ENCODE measurements at regions not wholly inside any gene's neighbourhood (a gene's known extent, or its start where the extent isn't known, plus 50 kb on each side); places are given as distances from the start of the nearest gene placed in this dataset.
"Not testable (repeated sequence)": the region's sequence is repeated elsewhere in the genome, so short reads cannot be mapped to it uniquely, and the experiment has no call there.

DNA sequence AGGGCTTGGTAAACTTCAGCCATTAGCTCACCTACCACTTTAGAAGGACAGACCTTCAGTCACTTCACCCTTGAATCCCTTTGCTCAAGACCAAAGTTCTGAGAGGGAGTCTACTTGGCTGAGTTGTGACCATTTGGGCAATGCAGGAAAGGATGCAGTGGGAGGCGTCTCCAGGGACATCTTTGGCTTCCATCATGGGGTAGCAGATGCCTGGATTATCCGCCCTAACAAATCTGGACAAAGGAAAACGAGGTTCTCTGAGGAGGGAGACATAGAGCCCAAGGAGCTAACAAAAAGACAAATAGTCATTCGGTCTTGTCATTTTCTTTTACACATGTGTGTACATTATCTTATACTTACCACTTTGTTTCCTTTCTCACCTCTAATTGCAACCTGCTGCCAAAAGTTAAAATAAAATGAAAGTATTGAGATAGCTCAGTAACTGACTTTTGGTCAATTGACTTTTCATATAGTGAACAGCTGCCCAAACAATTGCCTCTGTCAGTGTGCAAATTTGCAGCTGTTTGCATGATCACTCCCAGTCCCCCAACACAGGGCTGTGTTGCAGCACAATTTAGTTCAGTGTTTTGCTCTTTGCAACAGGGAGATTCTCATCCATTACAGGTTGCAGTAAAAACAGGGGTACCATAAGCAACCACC is 108.9 kb upstream of the EEF2KMT start:
- ChIA-PET CTCF (ENCODE audit: unreplicated experiment) (no interaction called here), POLR2A (no interaction called here)
- no peaks in the 10 kb centered on the region for H3K9me2 ChIP-seq (ENCODE audit: insufficient read depth, low read length)
- H3K4me1 ChIP-seq (ENCODE audit: insufficient read depth, low read length, poor library complexity, severe bottlenecking), result no peaks in the 10 kb centered on the region
- no peak for DNase-seq (ENCODE audit: low spot score)
- H3K4me3 ChIP-seq (ENCODE audit: low read depth, low read length, poor library complexity, severe bottlenecking), result no peak overlapping the region
- intact Hi-C loops (cut with micrococcal nuclease; ENCODE audit: unreplicated experiment), result no loop called here
- H3K4me2 ChIP-seq (ENCODE audit: low read length), result no peak overlapping the region
- no peaks in the 10 kb centered on the region for H3K36me3 ChIP-seq (ENCODE audit: insufficient read depth, low read length)
- no peak for TF ChIP-seq EZH2phosphoT487 (IDR thresholded peaks at IDR 0.05; ENCODE audit: borderline replicate concordance, low read depth, low read length)
- TF ChIP-seq, protein P1, sequence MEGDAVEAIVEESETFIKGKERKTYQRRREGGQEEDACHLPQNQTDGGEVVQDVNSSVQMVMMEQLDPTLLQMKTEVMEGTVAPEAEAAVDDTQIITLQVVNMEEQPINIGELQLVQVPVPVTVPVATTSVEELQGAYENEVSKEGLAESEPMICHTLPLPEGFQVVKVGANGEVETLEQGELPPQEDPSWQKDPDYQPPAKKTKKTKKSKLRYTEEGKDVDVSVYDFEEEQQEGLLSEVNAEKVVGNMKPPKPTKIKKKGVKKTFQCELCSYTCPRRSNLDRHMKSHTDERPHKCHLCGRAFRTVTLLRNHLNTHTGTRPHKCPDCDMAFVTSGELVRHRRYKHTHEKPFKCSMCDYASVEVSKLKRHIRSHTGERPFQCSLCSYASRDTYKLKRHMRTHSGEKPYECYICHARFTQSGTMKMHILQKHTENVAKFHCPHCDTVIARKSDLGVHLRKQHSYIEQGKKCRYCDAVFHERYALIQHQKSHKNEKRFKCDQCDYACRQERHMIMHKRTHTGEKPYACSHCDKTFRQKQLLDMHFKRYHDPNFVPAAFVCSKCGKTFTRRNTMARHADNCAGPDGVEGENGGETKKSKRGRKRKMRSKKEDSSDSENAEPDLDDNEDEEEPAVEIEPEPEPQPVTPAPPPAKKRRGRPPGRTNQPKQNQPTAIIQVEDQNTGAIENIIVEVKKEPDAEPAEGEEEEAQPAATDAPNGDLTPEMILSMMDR (conservative IDR thresholded peaks at IDR 0.05; ENCODE audit: low read length), result no peak
- no peak overlapping the region for H2AFZ ChIP-seq (ENCODE audit: low read length)
- no peak overlapping the region for H3K27ac ChIP-seq (ENCODE audit: low read depth, low read length, poor library complexity, severe bottlenecking)
- no peaks in the 10 kb centered on the region for H3K9me3 ChIP-seq (ENCODE audit: low read length)
- no peaks in the 10 kb centered on the region for H4K20me1 ChIP-seq (ENCODE audit: insufficient read depth, low read length)
- H3K79me2 ChIP-seq (ENCODE audit: insufficient read depth, low read depth, low read length), result no peaks in the 10 kb centered on the region
- no TSS peak for BruUV-seq (replicated peaks)

DNA sequence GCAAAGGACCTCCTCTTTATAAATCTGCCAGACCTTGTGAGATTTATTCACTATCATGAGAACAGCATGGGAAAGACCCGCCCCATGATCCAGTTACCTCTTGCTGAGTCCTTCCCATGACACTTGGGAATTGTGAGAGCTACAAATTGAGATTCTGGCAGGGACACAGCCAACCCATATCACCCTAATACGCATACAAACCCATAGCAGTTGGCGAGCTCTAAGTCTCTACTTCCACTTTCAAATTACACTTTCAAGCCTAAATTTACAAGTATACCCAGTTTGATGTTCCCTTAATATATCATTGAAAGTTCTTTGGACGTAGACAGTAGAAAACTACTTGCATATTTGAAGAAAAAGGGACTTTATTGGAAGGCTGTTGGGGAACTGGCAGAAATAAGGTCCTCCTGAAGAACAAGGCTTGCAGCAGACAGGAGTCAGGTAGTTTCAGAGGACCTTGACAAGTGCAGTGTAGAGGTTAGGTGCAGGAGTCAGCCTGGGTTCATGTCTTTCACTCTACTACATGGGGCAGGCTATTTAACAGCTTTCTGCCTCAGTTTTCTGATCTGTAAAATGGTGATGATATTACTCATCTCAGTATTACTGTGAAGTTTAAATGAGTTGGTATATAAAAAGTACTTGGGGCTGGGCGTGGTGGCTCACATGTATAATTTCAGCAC is 107.9 kb upstream of the EEF2KMT start:
- Histone ChIP-seq H3K4me1 (ENCODE audit: insufficient read depth, low read length, poor library complexity, severe bottlenecking) (no peaks in the 10 kb centered on the region), H2AFZ (ENCODE audit: low read length) (no peak overlapping the region), H3K4me3 (ENCODE audit: low read depth, low read length, poor library complexity, severe bottlenecking) (no peak overlapping the region), H3K36me3 (ENCODE audit: insufficient read depth, low read length) (no peaks in the 10 kb centered on the region), H3K9me2 (ENCODE audit: insufficient read depth, low read length) (no peaks in the 10 kb centered on the region), H4K20me1 (ENCODE audit: insufficient read depth, low read length) (no peaks in the 10 kb centered on the region), H3K9me3 (ENCODE audit: low read length) (no peaks in the 10 kb centered on the region), H3K4me2 (ENCODE audit: low read length) (no peak overlapping the region), H3K27ac (ENCODE audit: low read depth, low read length, poor library complexity, severe bottlenecking) (no peak overlapping the region), H3K79me2 (ENCODE audit: insufficient read depth, low read depth, low read length) (no peaks in the 10 kb centered on the region)
- no peak for TF ChIP-seq EZH2phosphoT487 (IDR thresholded peaks at IDR 0.05; ENCODE audit: borderline replicate concordance, low read depth, low read length)
- TF ChIP-seq, protein P1 (conservative IDR thresholded peaks at IDR 0.05; ENCODE audit: low read length), result no peak
- intact Hi-C loops (cut with micrococcal nuclease; ENCODE audit: unreplicated experiment), result no loop called here
- DNase-seq (ENCODE audit: low spot score), result no peak
- POLR2A ChIA-PET, result no interaction called here
- no TSS peak for BruUV-seq (replicated peaks)
- CTCF ChIA-PET (ENCODE audit: unreplicated experiment), result no interaction called here

DNA sequence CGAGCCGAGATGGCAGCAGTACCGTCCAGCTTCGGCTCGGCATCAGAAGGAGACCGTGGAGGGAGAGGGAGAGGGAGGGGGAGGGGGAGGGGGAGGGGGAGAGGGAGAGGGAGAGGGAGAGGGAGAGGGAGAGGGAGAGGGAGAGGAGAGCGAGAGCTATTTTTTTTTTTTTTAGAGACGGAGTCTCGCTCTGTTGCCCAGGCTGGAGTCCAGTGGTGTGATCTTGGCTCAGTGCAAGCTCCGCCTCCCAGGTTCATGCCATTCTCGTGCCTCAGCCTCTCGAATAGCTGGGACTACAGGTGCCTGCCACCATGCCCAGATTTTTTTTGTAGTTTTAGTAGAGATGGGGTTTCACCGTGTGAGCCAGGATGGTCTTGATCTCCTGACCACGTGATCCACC is 106.1 kb upstream of the EEF2KMT start:
- BruUV-seq (replicated peaks); H3K27ac ChIP-seq (ENCODE audit: low read depth, low read length, poor library complexity, severe bottlenecking); H3K4me3 ChIP-seq (ENCODE audit: low read depth, low read length, poor library complexity, severe bottlenecking); DNase-seq (ENCODE audit: low spot score); CTCF ChIA-PET (ENCODE audit: unreplicated experiment); H2AFZ ChIP-seq (ENCODE audit: low read length); H3K36me3 ChIP-seq (ENCODE audit: insufficient read depth, low read length); H3K79me2 ChIP-seq (ENCODE audit: insufficient read depth, low read depth, low read length); H3K9me2 ChIP-seq (ENCODE audit: insufficient read depth, low read length); H3K4me1 ChIP-seq (ENCODE audit: insufficient read depth, low read length, poor library complexity, severe bottlenecking); H4K20me1 ChIP-seq (ENCODE audit: insufficient read depth, low read length); H3K9me3 ChIP-seq (ENCODE audit: low read length); intact Hi-C loops (cut with micrococcal nuclease; ENCODE audit: unreplicated experiment); POLR2A ChIA-PET; H3K4me2 ChIP-seq (ENCODE audit: low read length): not testable (repeated sequence)
